A673 (cell line): ENCODE measurements at regions not wholly inside any gene's neighbourhood (a gene's known extent, or its start where the extent isn't known, plus 50 kb on each side); places are given as distances from the start of the nearest gene placed in this dataset.

Experiments used
- BruUV-seq: library from RNA; stranded (reverse); fragments of 400-500 nt; replicated peaks from 2 replicates; lab custom pipeline; 2021; lab: Mats Ljungman, UMichigan
- CTCF ChIA-PET: fragments of 300-600 bp; sonication (Branson Sonifier 250); formaldehyde crosslinking; loops from one replicate; lab custom pipeline; 2022; ENCODE audit warnings: antibody characterized with exemption; lab: Charles Lee
- POLR2A ChIA-PET: fragments of 300-600 bp; sonication (Branson Sonifier 250); formaldehyde crosslinking; loops from one replicate; lab custom pipeline; 2022; ENCODE audit warnings: antibody characterized with exemption; ENCODE audit not compliant: low non-redundant PET; lab: Charles Lee
- DNase-seq: peaks from one replicate; pipeline ENCODE4 v3.0.0-alpha.2; 2015; ENCODE audit warnings: low spot score
- H3K27ac ChIP-seq: fragments of 200-600 bp; sonication (generic); 2 replicates; pipeline ENCODE4 v1.5.1; 2016; ENCODE audit warnings: mixed run types, low read depth, mild to moderate bottlenecking, mixed read lengths, antibody characterized with exemption, low read length; ENCODE audit not compliant: poor library complexity, severe bottlenecking
- H3K27me3 ChIP-seq: fragments of 200-600 bp; sonication (generic); replicated peaks from 2 replicates; pipeline ENCODE4 v1.6.1; 2017; ENCODE audit warnings: mixed run types, low read depth, mild to moderate bottlenecking, mixed read lengths, antibody characterized with exemption, low read length; ENCODE audit not compliant: insufficient read depth, poor library complexity
- H3K36me3 ChIP-seq: fragments of 200-600 bp; sonication (generic); 2 replicates; pipeline ENCODE4 v1.6.1; 2016; ENCODE audit warnings: mixed run types, mild to moderate bottlenecking, mixed read lengths, antibody characterized with exemption, low read length; ENCODE audit not compliant: insufficient read depth, poor library complexity, severe bottlenecking
- H3K4me1 ChIP-seq: fragments of 200-600 bp; sonication (generic); 2 replicates; pipeline ENCODE4 v1.6.1; 2017; ENCODE audit warnings: mixed run types, mild to moderate bottlenecking, mixed read lengths, antibody characterized with exemption, low read length; ENCODE audit not compliant: insufficient read depth, poor library complexity, severe bottlenecking
- H3K4me3 ChIP-seq: fragments of 200-600 bp; sonication (generic); 2 replicates; pipeline ENCODE4 v1.5.1; 2016; ENCODE audit warnings: low read depth, mixed run types, mild to moderate bottlenecking, mixed read lengths, low read length; ENCODE audit not compliant: poor library complexity, severe bottlenecking
- H3K9me3 ChIP-seq: fragments of 200-600 bp; sonication (generic); 2 replicates; pipeline ENCODE4 v1.6.1; 2016; ENCODE audit warnings: mixed run types, low read depth, mild to moderate bottlenecking, mixed read lengths, antibody characterized with exemption, low read length; ENCODE audit not compliant: poor library complexity, severe bottlenecking
- EZH2 ChIP-seq: fragments of 200-600 bp; sonication (generic); IDR thresholded peaks from 2 replicates; pipeline ENCODE4 v1.6.1; 2017; ENCODE audit warnings: borderline replicate concordance, low read depth, mild to moderate bottlenecking, mixed read lengths, antibody characterized with exemption, low read length; ENCODE audit not compliant: poor library complexity, severe bottlenecking
- intact Hi-C: fragments of 100-400 bp; cut with micrococcal nuclease; formaldehyde crosslinking; loops from one replicate; pipeline ENCODE4 v1.10.0; 2022; ENCODE audit not compliant: unreplicated experiment
- TF ChIP-seq, protein P1 (sequence below): fragments of 300-800, 200-600 bp; sonication (generic); conservative IDR thresholded peaks from 2 replicates; pipeline ENCODE4 v1.5.1; 2017; ENCODE audit warnings: low read depth, mild to moderate bottlenecking, antibody characterized with exemption, low read length, moderate library complexity, mixed read lengths

DNA sequence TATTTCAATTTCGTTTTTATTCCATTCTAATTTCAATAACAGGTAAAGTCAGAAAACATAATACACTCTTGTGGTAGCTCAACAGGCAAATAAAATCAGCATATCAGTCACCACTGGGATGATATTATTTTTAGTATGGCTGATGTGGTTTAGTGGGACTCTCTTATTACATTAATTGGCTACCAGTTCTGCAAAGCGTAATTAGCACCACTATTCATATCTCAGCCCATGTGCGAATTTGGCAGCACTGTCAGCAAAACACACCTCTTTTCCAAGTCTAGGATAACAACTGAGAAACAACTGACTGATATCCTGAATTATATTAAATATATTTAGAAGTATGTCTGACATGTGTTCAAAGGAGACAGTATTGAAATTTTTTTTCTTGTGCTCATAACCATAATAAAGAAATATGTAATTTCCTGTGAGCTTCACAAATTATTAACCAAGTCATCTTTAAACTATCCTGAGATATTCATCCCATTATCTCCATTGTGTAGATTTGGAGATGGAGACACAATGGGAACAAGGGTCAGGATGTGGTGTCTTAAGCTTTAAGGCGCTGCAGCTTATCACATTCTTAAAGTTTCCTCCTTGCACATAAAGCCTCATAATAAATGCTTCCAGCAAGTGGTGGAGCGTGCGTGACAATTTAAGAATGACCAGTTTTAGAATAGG lies 212.4 kb downstream of the TLE1 start:
- no peaks in the 10 kb centered on the region for H3K27me3 ChIP-seq
- no peaks in the 10 kb centered on the region for H3K9me3 ChIP-seq
- H3K27ac ChIP-seq, result no peak overlapping the region
- CTCF ChIA-PET, result no interaction called here
- no peak for DNase-seq
- TF ChIP-seq, protein P1, sequence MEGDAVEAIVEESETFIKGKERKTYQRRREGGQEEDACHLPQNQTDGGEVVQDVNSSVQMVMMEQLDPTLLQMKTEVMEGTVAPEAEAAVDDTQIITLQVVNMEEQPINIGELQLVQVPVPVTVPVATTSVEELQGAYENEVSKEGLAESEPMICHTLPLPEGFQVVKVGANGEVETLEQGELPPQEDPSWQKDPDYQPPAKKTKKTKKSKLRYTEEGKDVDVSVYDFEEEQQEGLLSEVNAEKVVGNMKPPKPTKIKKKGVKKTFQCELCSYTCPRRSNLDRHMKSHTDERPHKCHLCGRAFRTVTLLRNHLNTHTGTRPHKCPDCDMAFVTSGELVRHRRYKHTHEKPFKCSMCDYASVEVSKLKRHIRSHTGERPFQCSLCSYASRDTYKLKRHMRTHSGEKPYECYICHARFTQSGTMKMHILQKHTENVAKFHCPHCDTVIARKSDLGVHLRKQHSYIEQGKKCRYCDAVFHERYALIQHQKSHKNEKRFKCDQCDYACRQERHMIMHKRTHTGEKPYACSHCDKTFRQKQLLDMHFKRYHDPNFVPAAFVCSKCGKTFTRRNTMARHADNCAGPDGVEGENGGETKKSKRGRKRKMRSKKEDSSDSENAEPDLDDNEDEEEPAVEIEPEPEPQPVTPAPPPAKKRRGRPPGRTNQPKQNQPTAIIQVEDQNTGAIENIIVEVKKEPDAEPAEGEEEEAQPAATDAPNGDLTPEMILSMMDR, result no peak
- no peak for TF ChIP-seq EZH2
- BruUV-seq, result no TSS peak
- H3K36me3 ChIP-seq, result no peaks in the 10 kb centered on the region
- POLR2A ChIA-PET, result no interaction called here
- H3K4me3 ChIP-seq, result no peak overlapping the region
- intact Hi-C loops, result no loop called here
- no peaks in the 10 kb centered on the region for H3K4me1 ChIP-seq

DNA sequence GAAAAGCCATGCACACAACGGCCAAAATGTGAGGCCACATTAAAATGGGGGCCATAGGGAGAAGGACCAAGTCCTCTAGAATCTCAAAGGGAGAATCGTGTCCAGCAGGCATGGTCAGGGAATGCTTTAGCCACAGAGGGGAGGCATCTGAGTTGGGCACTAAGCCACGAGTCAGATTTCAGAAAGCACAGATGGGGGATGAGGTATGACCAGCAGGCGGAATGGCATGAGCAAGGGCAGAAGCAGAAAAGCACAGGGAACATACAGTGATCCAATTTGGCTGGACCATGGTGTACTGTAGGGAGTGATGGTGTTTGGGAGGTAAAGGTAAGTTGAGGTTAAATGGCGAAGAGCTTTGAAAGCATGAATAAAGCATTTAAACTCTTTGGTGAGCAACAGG lies 214.6 kb downstream of the TLE1 start:
- Histone ChIP-seq H3K27ac (no peak overlapping the region), H3K4me1 (no peaks in the 10 kb centered on the region), H3K4me3 (no peak overlapping the region), H3K9me3 (no peaks in the 10 kb centered on the region), H3K27me3 (no peaks in the 10 kb centered on the region), H3K36me3 (no peaks in the 10 kb centered on the region)
- TF ChIP-seq, protein P1, result no peak
- no peak for TF ChIP-seq EZH2
- ChIA-PET CTCF (no interaction called here), POLR2A (no interaction called here)
- DNase-seq, result no peak
- intact Hi-C loops, result no loop called here
- BruUV-seq, result no TSS peak

DNA sequence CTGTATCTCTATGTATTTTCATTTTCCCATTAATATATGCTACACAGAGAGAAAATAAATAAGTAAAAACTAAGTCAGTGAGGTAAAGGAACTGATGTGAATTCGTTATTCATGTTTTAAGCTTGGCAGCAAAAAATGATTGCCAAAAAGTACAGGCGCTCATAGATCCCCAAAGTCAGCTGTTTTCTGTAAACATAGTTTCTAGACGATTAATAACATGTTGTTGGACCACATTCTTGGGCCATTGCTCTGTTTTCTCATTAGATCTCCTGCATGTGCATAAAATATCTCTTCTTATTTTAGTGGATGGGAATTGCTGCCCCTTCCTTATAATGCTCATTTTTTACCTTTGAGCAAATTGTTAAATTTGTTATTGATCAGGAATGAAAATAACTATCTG lies 215.2 kb downstream of the TLE1 start:
- BruUV-seq, result no TSS peak
- H3K4me3 ChIP-seq, result no peak overlapping the region
- no peaks in the 10 kb centered on the region for H3K4me1 ChIP-seq
- TF ChIP-seq EZH2, result no peak
- TF ChIP-seq, protein P1, result no peak
- intact Hi-C loops, result no loop called here
- no peaks in the 10 kb centered on the region for H3K36me3 ChIP-seq
- no peak overlapping the region for H3K27ac ChIP-seq
- ChIA-PET CTCF (no interaction called here), POLR2A (no interaction called here)
- DNase-seq, result no peak
- no peaks in the 10 kb centered on the region for H3K9me3 ChIP-seq
- H3K27me3 ChIP-seq, result no peaks in the 10 kb centered on the region
